Thyroid gland (tissue), 4 donors: ENCODE measurements at regions not wholly inside any gene's neighbourhood (a gene's known extent, or its start where the extent isn't known, plus 50 kb on each side); places are given as distances from the start of the nearest gene placed in this dataset.
"Not testable (repeated sequence)": the region's sequence is repeated elsewhere in the genome, so short reads cannot be mapped to it uniquely, and the experiment has no call there.

ENCODE experiments used
- POLR2A ChIP-seq, 2 donors: fragments of 450-650 bp; IDR thresholded peaks; one replicate each; pipeline ENCODE4 v1.6.1; 2017; ENCODE audit warnings: antibody characterized with exemption in 2 of 2, mild to moderate bottlenecking in 2 of 2, moderate library complexity in 1 of 2
- TF ChIP-seq, protein P1 (sequence below), 6 experiments: fragments of 200-600 bp in 3 of 6; fragments of 450-650 bp in 3 of 6; sonication (generic) in 3 of 6; IDR thresholded peaks; one replicate each; pipeline ENCODE4 v1.5.1; 2016 to 2019; ENCODE audit warnings: antibody characterized with exemption in 6 of 6, mild to moderate bottlenecking in 2 of 6, inconsistent platforms in 1 of 6, moderate library complexity in 1 of 6

- TF ChIP-seq, protein P1, sequence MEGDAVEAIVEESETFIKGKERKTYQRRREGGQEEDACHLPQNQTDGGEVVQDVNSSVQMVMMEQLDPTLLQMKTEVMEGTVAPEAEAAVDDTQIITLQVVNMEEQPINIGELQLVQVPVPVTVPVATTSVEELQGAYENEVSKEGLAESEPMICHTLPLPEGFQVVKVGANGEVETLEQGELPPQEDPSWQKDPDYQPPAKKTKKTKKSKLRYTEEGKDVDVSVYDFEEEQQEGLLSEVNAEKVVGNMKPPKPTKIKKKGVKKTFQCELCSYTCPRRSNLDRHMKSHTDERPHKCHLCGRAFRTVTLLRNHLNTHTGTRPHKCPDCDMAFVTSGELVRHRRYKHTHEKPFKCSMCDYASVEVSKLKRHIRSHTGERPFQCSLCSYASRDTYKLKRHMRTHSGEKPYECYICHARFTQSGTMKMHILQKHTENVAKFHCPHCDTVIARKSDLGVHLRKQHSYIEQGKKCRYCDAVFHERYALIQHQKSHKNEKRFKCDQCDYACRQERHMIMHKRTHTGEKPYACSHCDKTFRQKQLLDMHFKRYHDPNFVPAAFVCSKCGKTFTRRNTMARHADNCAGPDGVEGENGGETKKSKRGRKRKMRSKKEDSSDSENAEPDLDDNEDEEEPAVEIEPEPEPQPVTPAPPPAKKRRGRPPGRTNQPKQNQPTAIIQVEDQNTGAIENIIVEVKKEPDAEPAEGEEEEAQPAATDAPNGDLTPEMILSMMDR (IDR thresholded peaks at IDR 0.05): not testable (repeated sequence)
- TF ChIP-seq POLR2A (IDR thresholded peaks at IDR 0.05): not testable (repeated sequence)
Observed at GRCh38 chr11:7192785-7193184, 58.9 kb upstream of the SYT9 start.
